ENCODE measurements at regions not wholly inside any gene's neighbourhood (a gene's known extent, or its start where the extent isn't known, plus 50 kb on each side); places are given as distances from the start of the nearest gene placed in this dataset.

DNA sequence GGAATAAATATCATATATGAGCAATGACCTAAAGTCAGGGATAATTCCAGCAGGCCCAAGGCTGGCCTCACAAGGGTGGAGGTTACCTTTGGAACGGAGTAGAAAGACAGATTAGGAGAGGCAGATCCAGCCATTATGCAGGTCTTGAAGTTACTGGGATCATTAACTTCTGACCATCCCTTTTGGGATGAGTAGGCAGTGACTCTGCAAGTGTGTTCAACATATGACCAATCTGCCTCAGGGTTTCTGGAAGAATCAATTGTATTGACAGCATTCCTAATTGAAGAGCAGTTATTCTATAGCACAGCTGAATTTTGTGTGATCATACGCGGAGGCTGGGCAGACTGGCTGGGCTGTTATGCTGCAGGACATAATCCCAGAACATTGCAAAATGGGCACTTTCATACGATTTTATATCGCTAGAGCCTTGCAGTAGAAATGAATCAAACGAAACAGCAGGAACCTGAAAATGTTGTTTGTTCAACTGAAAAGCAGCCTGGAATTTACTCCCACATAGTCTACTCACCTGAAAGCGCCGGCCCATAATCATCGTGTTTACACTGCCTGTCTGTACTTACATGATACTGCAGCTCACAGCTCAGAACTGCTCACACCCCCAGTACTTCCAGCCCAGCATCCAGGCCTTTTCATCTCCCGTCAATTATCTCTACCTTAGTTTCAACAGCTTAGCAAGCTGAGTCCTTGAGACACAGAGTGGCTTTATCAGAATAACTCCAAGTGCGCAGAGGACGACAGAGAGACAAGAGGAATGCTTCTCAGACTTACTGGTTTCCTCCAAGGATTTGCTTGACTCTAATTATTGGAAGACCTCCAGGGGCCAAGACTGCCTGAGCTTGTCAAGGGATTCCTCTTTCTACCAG, 556.1 kb downstream of the EFNB2 start:
- 64 to 74% (median 69%) methylated on average over 12 of the region's 12 CpGs for WGBS, 4 donors
- no peaks in the 10 kb centered on the region for H3K4me1 ChIP-seq (replicated peaks in 1 of 2)
- no peak overlapping the region for H3K4me3 ChIP-seq
- no peaks in the 10 kb centered on the region for H3K9me3 ChIP-seq (replicated peaks in 1 of 3)
- H3K27me3 ChIP-seq, result no peaks in the 10 kb centered on the region
- H3K36me3 ChIP-seq (replicated peaks in 1 of 2), result no peaks in the 10 kb centered on the region
- intact Hi-C loops (cut with DNase I), result no loop called here
- TF ChIP-seq, protein P1, sequence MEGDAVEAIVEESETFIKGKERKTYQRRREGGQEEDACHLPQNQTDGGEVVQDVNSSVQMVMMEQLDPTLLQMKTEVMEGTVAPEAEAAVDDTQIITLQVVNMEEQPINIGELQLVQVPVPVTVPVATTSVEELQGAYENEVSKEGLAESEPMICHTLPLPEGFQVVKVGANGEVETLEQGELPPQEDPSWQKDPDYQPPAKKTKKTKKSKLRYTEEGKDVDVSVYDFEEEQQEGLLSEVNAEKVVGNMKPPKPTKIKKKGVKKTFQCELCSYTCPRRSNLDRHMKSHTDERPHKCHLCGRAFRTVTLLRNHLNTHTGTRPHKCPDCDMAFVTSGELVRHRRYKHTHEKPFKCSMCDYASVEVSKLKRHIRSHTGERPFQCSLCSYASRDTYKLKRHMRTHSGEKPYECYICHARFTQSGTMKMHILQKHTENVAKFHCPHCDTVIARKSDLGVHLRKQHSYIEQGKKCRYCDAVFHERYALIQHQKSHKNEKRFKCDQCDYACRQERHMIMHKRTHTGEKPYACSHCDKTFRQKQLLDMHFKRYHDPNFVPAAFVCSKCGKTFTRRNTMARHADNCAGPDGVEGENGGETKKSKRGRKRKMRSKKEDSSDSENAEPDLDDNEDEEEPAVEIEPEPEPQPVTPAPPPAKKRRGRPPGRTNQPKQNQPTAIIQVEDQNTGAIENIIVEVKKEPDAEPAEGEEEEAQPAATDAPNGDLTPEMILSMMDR (IDR thresholded peaks at IDR 0.05), result no peak
- TF ChIP-seq POLR2A (IDR thresholded peaks at IDR 0.05), result no peak
- H3K27ac ChIP-seq, result no peak overlapping the region
- no peak for DNase-seq

DNA sequence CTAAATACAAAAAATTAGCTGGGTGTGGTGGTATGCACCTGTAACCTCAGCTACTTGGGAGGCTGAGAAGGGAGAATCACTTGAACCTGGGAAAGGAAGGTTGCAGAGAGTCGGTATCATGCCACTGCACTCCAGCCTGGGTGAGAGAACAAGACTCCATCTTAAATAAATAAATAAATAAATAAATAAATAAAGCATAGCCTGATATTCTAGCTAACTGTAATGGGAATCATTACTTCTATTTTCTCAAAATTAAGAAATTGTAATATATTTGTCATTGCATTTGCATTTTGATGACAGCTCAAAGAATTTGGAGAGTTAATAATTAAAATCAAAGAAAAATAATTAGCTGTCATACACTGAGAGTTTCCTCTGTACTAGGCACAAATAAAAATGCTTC, 561.1 kb downstream of the EFNB2 start:
- Histone ChIP-seq H3K27me3 (no peaks in the 10 kb centered on the region), H3K36me3 (replicated peaks in 1 of 2) (no peaks in the 10 kb centered on the region), H3K4me1 (replicated peaks in 1 of 2) (no peaks in the 10 kb centered on the region), H3K27ac (no peak overlapping the region), H3K4me3 (no peak overlapping the region), H3K9me3 (replicated peaks in 1 of 3) (no peaks in the 10 kb centered on the region)
- 77 to 94% (median 89%) methylated on average over 1 of the region's 1 CpG for WGBS, 4 donors
- intact Hi-C loops (cut with DNase I), result no loop called here
- no peak for DNase-seq
- TF ChIP-seq POLR2A (IDR thresholded peaks at IDR 0.05), result no peak
- TF ChIP-seq, protein P1 (IDR thresholded peaks at IDR 0.05), result no peak

DNA sequence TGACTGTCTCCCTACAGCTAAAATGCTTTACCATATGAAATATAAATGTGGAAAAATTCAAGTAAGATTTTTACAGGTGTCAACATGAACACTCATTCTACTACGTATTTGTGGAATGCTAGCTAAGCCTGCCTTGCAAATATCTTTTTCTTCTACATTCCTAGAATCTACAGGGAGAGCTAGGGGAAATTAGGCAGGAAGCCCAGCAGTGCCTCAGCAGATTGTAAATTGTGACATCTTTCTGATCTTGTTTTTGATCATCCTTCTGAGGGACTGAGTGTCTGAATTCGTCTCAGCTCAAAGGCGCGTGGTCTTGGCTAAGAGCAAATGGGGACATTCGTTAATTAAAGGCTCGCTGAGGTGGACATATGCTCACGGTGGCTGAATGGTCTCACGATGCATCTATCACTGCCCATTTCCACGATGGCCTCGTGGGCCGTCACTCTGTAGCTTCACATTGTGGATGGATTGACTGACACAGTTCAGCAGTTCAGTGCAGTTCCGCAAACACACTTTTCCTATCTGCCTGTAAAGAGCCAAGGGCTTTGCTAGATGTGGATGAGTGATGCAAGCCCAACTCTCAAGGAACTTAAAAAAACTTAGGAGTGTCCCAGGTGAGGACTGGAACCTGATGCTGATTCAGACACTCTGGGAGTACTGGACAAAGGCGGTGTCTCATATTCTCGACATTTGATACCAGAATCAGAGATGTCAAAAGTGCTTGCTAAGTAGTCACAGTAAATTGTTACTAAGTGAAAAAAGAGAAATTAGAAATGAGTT, 562.5 kb downstream of the EFNB2 start:
- Histone ChIP-seq H3K9me3 (replicated peaks in 1 of 3) (no peaks in the 10 kb centered on the region), H3K27me3 (no peaks in the 10 kb centered on the region), H3K36me3 (replicated peaks in 1 of 2) (no peaks in the 10 kb centered on the region), H3K4me1 (replicated peaks in 1 of 2) (no peaks in the 10 kb centered on the region), H3K27ac (no peak overlapping the region), H3K4me3 (no peak overlapping the region)
- no peak for DNase-seq
- intact Hi-C loops (cut with DNase I), result no loop called here
- WGBS, 4 donors, result 68 to 77% (median 75%) methylated on average over 14 of the region's 14 CpGs
- TF ChIP-seq POLR2A (IDR thresholded peaks at IDR 0.05), result no peak
- TF ChIP-seq, protein P1 (IDR thresholded peaks at IDR 0.05), result no peak

DNA sequence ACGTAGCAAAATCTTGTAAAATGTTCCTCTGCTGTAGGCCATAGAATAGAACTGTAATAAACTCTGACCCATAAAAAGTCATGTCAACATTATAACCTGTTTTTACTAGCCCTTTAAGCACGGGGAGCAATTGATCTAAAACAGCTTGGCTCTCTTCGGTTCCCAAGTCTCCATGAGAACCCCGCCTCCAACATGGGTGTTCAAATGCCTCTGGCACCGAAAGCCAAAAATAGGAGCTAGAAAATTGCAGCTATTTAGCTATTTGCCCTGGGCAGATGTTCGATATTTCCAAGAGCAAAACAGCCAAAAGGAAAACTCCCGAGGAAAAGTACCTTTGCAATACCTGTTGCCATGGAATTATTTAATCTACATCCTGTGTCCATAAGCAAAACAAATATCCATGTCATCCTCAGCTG, 563.1 kb downstream of the EFNB2 start:
- TF ChIP-seq, protein P1 (IDR thresholded peaks at IDR 0.05), result no peak
- TF ChIP-seq POLR2A (IDR thresholded peaks at IDR 0.05), result no peak
- no peak for DNase-seq
- intact Hi-C loops (cut with DNase I), result no loop called here
- H3K27me3 ChIP-seq, result no peaks in the 10 kb centered on the region
- 57 to 67% (median 66%) methylated on average over 7 of the region's 7 CpGs for WGBS, 4 donors
- H3K36me3 ChIP-seq (replicated peaks in 1 of 2), result no peaks in the 10 kb centered on the region
- H3K27ac ChIP-seq, result no peak overlapping the region
- no peak overlapping the region for H3K4me3 ChIP-seq
- no peaks in the 10 kb centered on the region for H3K9me3 ChIP-seq (replicated peaks in 1 of 3)
- no peaks in the 10 kb centered on the region for H3K4me1 ChIP-seq (replicated peaks in 1 of 2)
